Muscle layer of colon (tissue), 2 donors: ENCODE measurements at regions not wholly inside any gene's neighbourhood (a gene's known extent, or its start where the extent isn't known, plus 50 kb on each side); places are given as distances from the start of the nearest gene placed in this dataset.
"Not testable (repeated sequence)": the region's sequence is repeated elsewhere in the genome, so short reads cannot be mapped to it uniquely, and the experiment has no call there.

Source experiments
- H3K27ac ChIP-seq: one replicate; pipeline ENCODE4 v1.7.0; 2013; ENCODE audit warnings: low read depth, mild to moderate bottlenecking, low read length, moderate library complexity
- H3K27me3 ChIP-seq, 2 donors: one replicate each; pipeline ENCODE4 v1.7.0; 2013; ENCODE audit warnings: low read length in 2 of 2, mild to moderate bottlenecking in 2 of 2; ENCODE audit not compliant: insufficient read depth in 2 of 2, control insufficient read depth in 1 of 2
- H3K36me3 ChIP-seq: one replicate; pipeline ENCODE4 v1.7.0; 2013; ENCODE audit warnings: mild to moderate bottlenecking, low read length; ENCODE audit not compliant: insufficient read depth
- H3K4me1 ChIP-seq: one replicate; pipeline ENCODE4 v1.7.0; 2013; ENCODE audit warnings: mild to moderate bottlenecking, low read length; ENCODE audit not compliant: insufficient read depth
- H3K4me3 ChIP-seq, 2 donors: one replicate each; pipeline ENCODE4 v1.7.0; 2013; ENCODE audit warnings: low read length in 2 of 2, low read depth in 1 of 2, mild to moderate bottlenecking in 1 of 2, moderate library complexity in 1 of 2
- H3K9ac ChIP-seq: one replicate; pipeline ENCODE4 v1.7.0; 2013; ENCODE audit warnings: low read length
- H3K9me3 ChIP-seq: one replicate; pipeline ENCODE4 v1.7.0; 2013; ENCODE audit warnings: mild to moderate bottlenecking, low read length
- donor health status: abdominal sarcoma.
- donor health status: Adenocarcinoma of cecum.

DNA sequence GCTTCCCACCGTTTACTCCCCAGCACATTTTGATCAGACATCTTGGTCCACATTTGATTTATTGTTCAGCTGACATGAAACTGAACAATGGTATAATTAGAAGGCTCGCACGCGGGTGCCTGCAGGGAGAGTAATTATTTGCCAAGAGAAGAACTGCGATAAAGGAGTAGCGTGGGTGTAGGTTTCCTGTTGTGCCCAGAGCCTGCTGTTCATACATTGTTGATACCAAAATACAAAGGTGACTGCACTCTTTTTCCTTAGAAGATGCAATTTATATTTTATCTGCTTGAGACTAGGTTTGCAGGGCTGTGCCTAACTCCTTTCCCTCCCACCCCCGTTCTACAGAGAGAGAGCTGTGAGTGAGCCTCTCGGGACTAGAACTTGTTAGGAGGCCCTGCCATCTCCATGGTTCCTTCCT is 241.8 kb upstream of the MSX2 start:
- Histone ChIP-seq H3K36me3 (no peaks in the 10 kb centered on the region), H3K4me3 (no peak overlapping the region), H3K27me3 (no peaks in the 10 kb centered on the region), H3K27ac (no peak overlapping the region), H3K9ac (no peak overlapping the region), H3K9me3 (peaks cover 6% of the 10 kb centered on the region), H3K4me1 (no peaks in the 10 kb centered on the region)

GRCh38 chr5:174483411-174483810 is 241.0 kb upstream of the MSX2 start:
- Histone ChIP-seq H3K27me3 (no peaks in the 10 kb centered on the region), H3K9me3 (peaks cover 6% of the 10 kb centered on the region), H3K9ac (no peak overlapping the region), H3K36me3 (no peaks in the 10 kb centered on the region), H3K4me3 (no peak overlapping the region), H3K4me1 (no peaks in the 10 kb centered on the region), H3K27ac (no peak overlapping the region)

DNA sequence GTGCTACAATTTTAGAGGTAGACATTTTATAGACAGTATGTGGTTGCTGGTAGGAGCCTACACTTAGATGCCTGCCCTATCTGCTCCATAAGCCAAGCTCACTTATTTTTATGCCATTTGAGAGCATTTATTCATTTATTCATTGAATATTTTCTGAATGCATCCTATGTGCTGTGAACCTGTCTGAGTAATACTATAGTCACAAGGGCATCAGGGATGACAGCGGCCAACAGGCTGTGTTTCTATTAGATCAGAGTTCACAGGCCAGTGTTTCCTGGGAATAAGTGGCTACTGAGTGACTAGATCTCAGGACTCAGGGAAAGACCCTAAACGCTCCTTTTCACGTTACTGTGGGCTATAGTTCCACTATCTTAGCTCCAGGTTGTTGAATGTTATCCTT is 235.2 kb upstream of the MSX2 start:
- H3K36me3 ChIP-seq = no peaks in the 10 kb centered on the region
- no peaks in the 10 kb centered on the region for H3K9me3 ChIP-seq
- no peaks in the 10 kb centered on the region for H3K27me3 ChIP-seq
- no peak overlapping the region for H3K9ac ChIP-seq
- H3K4me1 ChIP-seq = no peaks in the 10 kb centered on the region
- no peak overlapping the region for H3K27ac ChIP-seq
- no peak overlapping the region for H3K4me3 ChIP-seq

GRCh38 chr5:174489920-174490597 is 234.3 kb upstream of the MSX2 start:
- Histone ChIP-seq H3K27me3 (no peaks in the 10 kb centered on the region), H3K27ac (no peak overlapping the region), H3K9me3 (no peaks in the 10 kb centered on the region), H3K4me1 (no peaks in the 10 kb centered on the region), H3K9ac (no peak overlapping the region), H3K36me3 (no peaks in the 10 kb centered on the region), H3K4me3 (no peak overlapping the region)

GRCh38 chr5:174490728-174491127 is 233.7 kb upstream of the MSX2 start:
- no peaks in the 10 kb centered on the region for H3K36me3 ChIP-seq
- H3K9ac ChIP-seq = no peak overlapping the region
- no peaks in the 10 kb centered on the region for H3K4me1 ChIP-seq
- H3K4me3 ChIP-seq = no peak overlapping the region
- H3K27ac ChIP-seq = no peak overlapping the region
- H3K9me3 ChIP-seq = no peaks in the 10 kb centered on the region
- no peaks in the 10 kb centered on the region for H3K27me3 ChIP-seq

DNA sequence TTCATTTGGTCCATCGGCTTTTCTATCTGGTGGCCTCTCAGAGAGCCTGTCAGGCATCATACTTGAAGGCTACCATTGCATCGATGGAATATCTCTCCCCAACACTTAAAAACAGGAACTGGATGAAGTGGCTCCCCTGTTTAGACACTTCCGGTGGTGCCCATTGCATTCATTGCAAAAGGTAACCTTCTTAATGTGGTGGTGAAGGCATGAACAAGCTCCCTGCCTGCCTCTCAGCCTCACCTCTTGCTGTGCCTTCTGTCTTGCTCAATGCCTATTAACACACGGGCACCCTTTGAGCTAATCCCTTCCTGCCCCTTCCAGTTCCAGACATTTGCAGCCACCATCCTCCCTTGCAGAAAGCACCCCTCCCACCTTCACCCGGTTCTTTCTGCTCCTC is 233.1 kb upstream of the MSX2 start:
- H3K4me3 ChIP-seq = no peak overlapping the region
- H3K36me3 ChIP-seq = no peaks in the 10 kb centered on the region
- no peak overlapping the region for H3K27ac ChIP-seq
- H3K9me3 ChIP-seq = no peaks in the 10 kb centered on the region
- no peaks in the 10 kb centered on the region for H3K4me1 ChIP-seq
- H3K9ac ChIP-seq = no peak overlapping the region
- H3K27me3 ChIP-seq = no peaks in the 10 kb centered on the region

- Histone ChIP-seq H3K9ac (no peak overlapping the region), H3K9me3 (no peaks in the 10 kb centered on the region), H3K27ac (no peak overlapping the region), H3K27me3 (no peaks in the 10 kb centered on the region), H3K4me3 (no peak overlapping the region), H3K36me3 (no peaks in the 10 kb centered on the region), H3K4me1 (no peaks in the 10 kb centered on the region)
Observed at GRCh38 chr5:174491761-174492350, 232.5 kb upstream of the MSX2 start.

DNA sequence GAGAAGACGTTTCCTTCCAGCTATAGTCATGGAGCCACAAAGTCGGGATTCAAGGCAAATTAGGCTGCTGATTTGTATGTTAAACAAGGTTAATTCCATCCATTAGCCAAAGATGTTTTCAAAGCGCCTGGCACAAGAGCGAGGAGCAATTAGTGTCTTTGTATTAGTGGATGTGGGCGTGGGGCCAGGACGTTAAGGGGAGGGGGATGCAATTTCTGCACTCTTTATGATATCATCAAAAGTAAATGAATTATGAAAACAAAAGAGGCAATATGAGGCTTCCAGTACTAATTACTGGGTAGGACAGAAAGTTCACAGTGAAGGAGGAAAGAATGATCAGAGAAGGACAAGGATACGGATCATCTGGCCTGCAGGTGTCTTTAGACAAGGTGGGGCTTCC is 230.9 kb upstream of the MSX2 start:
- H3K9ac ChIP-seq = no peak overlapping the region
- H3K9me3 ChIP-seq = peaks cover 5% of the 10 kb centered on the region
- H3K27ac ChIP-seq = no peak overlapping the region
- no peaks in the 10 kb centered on the region for H3K27me3 ChIP-seq
- H3K4me1 ChIP-seq = no peaks in the 10 kb centered on the region
- no peaks in the 10 kb centered on the region for H3K36me3 ChIP-seq
- H3K4me3 ChIP-seq = no peak overlapping the region

- not testable (repeated sequence) for H3K36me3 ChIP-seq, H3K4me3 ChIP-seq, H3K27me3 ChIP-seq, H3K27ac ChIP-seq, H3K4me1 ChIP-seq, H3K9me3 ChIP-seq, H3K9ac ChIP-seq
Observed at GRCh38 chr5:174497939-174498338, 226.4 kb upstream of the MSX2 start.

DNA sequence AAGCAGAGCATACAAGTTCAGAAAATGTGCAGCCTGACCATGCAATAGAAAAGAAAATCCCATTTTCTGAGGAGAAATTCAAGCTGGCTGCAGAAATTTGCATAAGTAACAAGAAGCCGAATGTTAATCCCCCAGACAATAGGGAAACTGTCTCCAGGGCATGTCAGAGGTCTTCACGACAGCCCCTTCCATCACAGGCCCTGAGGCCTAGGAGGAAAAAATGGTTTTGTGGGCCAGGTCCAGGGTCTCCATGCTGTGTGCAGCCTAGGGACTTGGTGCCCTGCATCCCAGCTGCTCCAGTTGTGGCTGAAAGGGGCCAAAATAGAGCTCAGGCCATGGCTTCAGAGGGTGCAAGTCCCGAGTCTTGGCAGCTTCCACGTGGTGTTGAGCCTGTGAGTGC is 225.8 kb upstream of the MSX2 start:
- not testable (repeated sequence) for H3K4me3 ChIP-seq, H3K4me1 ChIP-seq, H3K27ac ChIP-seq, H3K9me3 ChIP-seq, H3K36me3 ChIP-seq, H3K27me3 ChIP-seq, H3K9ac ChIP-seq

DNA sequence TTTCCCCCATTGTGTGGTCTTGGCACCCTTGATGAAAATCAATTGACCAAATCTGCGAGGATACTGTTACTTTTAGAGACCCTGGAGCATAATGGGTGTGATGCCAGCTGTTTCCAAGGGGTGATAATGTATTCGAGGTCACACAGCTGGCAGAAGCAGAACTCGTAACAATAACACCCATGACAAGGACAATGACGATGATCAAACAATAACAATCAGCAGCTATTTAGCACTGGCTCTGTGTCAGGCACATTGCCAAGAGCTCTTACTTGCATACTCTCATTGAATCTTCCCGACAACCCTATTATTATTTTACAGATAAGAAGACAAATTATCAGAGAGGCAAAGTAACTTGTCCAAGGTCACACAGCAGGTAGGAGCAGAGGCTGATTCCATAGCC is 223.7 kb upstream of the MSX2 start:
- Histone ChIP-seq H3K9ac (no peak overlapping the region), H3K36me3 (no peaks in the 10 kb centered on the region), H3K27me3 (no peaks in the 10 kb centered on the region), H3K4me1 (no peaks in the 10 kb centered on the region), H3K4me3 (no peak overlapping the region), H3K9me3 (peaks cover 5% of the 10 kb centered on the region), H3K27ac (no peak overlapping the region)

DNA sequence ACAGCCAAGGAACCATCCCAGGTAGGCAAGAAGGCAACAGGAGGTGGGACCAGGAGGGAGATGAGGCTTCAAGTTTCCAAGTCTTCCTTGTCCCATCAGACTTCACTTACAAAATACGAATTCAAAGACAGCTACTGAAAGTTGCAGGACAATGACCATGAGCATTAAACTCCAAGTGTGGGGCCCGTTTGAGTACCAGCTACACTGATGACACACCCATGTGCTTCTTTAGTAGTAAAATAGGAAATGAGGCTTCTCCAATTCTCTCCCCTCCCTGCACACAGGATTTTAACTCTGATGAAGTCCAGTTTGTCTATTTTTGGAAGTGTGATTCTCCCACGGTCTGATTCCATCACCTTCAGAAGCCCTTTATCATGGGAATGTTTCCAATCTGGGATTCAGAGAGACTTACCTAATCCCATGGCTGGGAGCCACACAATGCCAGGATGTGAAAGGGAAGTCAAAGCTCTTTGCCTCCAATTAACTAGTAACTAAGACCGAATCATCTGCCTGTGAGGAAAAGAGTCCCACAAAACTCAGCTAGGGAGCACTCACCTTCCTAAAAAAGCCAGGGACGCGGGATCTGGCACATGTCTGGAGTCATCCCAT is 222.8 kb upstream of the MSX2 start:
- no peaks in the 10 kb centered on the region for H3K4me1 ChIP-seq
- H3K9ac ChIP-seq = no peak overlapping the region
- no peak overlapping the region for H3K4me3 ChIP-seq
- no peak overlapping the region for H3K27ac ChIP-seq
- no peaks in the 10 kb centered on the region for H3K36me3 ChIP-seq
- H3K9me3 ChIP-seq = peaks cover 5% of the 10 kb centered on the region
- H3K27me3 ChIP-seq = no peaks in the 10 kb centered on the region
